OCI-LY1 (cell line): ENCODE measurements at regions not wholly inside any gene's neighbourhood (a gene's known extent, or its start where the extent isn't known, plus 50 kb on each side); places are given as distances from the start of the nearest gene placed in this dataset.

Experiments
- H2AFZ ChIP-seq: fragments of 200-600 bp; sonication (generic), shearing (Covaris generic); 2 replicates; pipeline ENCODE4 v1.6.0; 2014; ENCODE audit warnings: antibody characterized with exemption, mild to moderate bottlenecking, low read length
- H3F3A ChIP-seq: fragments of 200-600 bp; sonication (generic), shearing (Covaris generic); 2 replicates; pipeline ENCODE4 v1.6.0; 2014; ENCODE audit warnings: mild to moderate bottlenecking, antibody characterized with exemption, low read length, moderate library complexity; ENCODE audit not compliant: insufficient read depth
- H3K27ac ChIP-seq: fragments of 200-600 bp; sonication (generic); 2 replicates; pipeline ENCODE4 v1.5.1; 2014; ENCODE audit warnings: low read length, mixed run types, mild to moderate bottlenecking, low read depth; ENCODE audit not compliant: poor library complexity, severe bottlenecking
- H3K27me3 ChIP-seq: fragments of 200-600 bp; sonication (generic); 2 replicates; pipeline ENCODE4 v1.6.0; 2014; ENCODE audit warnings: antibody characterized with exemption, mild to moderate bottlenecking, low read length, moderate library complexity; ENCODE audit not compliant: insufficient read depth
- H3K36me3 ChIP-seq: fragments of 200-600 bp; sonication (generic); 2 replicates; pipeline ENCODE4 v1.6.1; 2014; ENCODE audit warnings: mild to moderate bottlenecking, antibody characterized with exemption, low read length, moderate library complexity, mixed read lengths; ENCODE audit not compliant: insufficient read depth
- H3K4me1 ChIP-seq: fragments of 200-600 bp; sonication (generic); 2 replicates; pipeline ENCODE4 v1.5.1; 2014; ENCODE audit warnings: mild to moderate bottlenecking, low read length, moderate library complexity; ENCODE audit not compliant: insufficient read depth, severe bottlenecking
- H3K4me2 ChIP-seq: fragments of 200-600 bp; sonication (generic), shearing (Covaris generic); 2 replicates; pipeline ENCODE4 v1.6.1; 2014; ENCODE audit warnings: low read length
- H3K4me3 ChIP-seq: fragments of 200-600 bp; sonication (generic); 2 replicates; pipeline ENCODE4 v1.5.1; 2014; ENCODE audit warnings: low read length, low read depth, mild to moderate bottlenecking, mixed read lengths; ENCODE audit not compliant: poor library complexity, severe bottlenecking
- H3K79me2 ChIP-seq: fragments of 200-600 bp; shearing (Covaris generic); 2 replicates; pipeline ENCODE4 v1.6.1; 2016; ENCODE audit warnings: mixed run types, low read length, mixed read lengths; ENCODE audit not compliant: insufficient read depth
- H3K9ac ChIP-seq: fragments of 200-600 bp; sonication (generic), shearing (Covaris generic); 2 replicates; pipeline ENCODE4 v1.6.1; 2014; ENCODE audit warnings: mild to moderate bottlenecking, low read length, mixed read lengths
- H3K9me2 ChIP-seq: fragments of 200-600 bp; sonication (generic), shearing (Covaris generic); 2 replicates; pipeline ENCODE4 v1.6.1; 2014; ENCODE audit warnings: low read depth, mild to moderate bottlenecking, low read length, mixed read lengths
- H3K9me3 ChIP-seq: fragments of 200-600 bp; shearing (Covaris generic); 2 replicates; pipeline ENCODE4 v1.6.1; 2014; ENCODE audit warnings: low read length, mixed read lengths
- H4K20me1 ChIP-seq: fragments of 200-600 bp; sonication (generic), shearing (Covaris generic); 2 replicates; pipeline ENCODE4 v1.6.0; 2016; ENCODE audit warnings: mild to moderate bottlenecking, low read length; ENCODE audit not compliant: insufficient read depth
- CTCF ChIP-seq: fragments of 200-600 bp; sonication (generic), shearing (Covaris generic); IDR thresholded peaks from 2 replicates; pipeline ENCODE4 v1.5.1; 2017; ENCODE audit warnings: mild to moderate bottlenecking, antibody characterized with exemption, low read length, moderate library complexity, mixed read lengths
- EZH2 ChIP-seq: fragments of 200-600 bp; sonication (generic), shearing (Covaris generic); IDR thresholded peaks from 2 replicates; pipeline ENCODE4 v1.8.0; 2017; ENCODE audit warnings: borderline replicate concordance, mixed run types, mild to moderate bottlenecking, antibody characterized with exemption, low read length, moderate library complexity, mixed read lengths

- H3K36me3 ChIP-seq, result no peaks in the 10 kb centered on the region
- no peaks in the 10 kb centered on the region for H3K79me2 ChIP-seq
- no peaks in the 10 kb centered on the region for H3K9me2 ChIP-seq
- no peaks in the 10 kb centered on the region for H3K4me1 ChIP-seq
- H3K4me3 ChIP-seq, result no peak overlapping the region
- no peak for TF ChIP-seq EZH2
- no peak for TF ChIP-seq CTCF
- H3K27ac ChIP-seq, result no peak overlapping the region
- no peak overlapping the region for H3K9ac ChIP-seq
- H3K9me3 ChIP-seq, result no peaks in the 10 kb centered on the region
- H3K4me2 ChIP-seq, result no peak overlapping the region
- H4K20me1 ChIP-seq, result no peaks in the 10 kb centered on the region
- H2AFZ ChIP-seq, result no peak overlapping the region
- H3K27me3 ChIP-seq, result no peaks in the 10 kb centered on the region
- H3F3A ChIP-seq, result no peaks in the 10 kb centered on the region
Measured at GRCh38 chr6:147057705-147058342, 146.4 kb upstream of the STXBP5 start.

GRCh38 chr6:147058786-147059385 lies 145.3 kb upstream of the STXBP5 start:
- Histone ChIP-seq H3K79me2 (no peaks in the 10 kb centered on the region), H3K9ac (no peak overlapping the region), H3K9me2 (no peaks in the 10 kb centered on the region), H2AFZ (no peak overlapping the region), H3F3A (no peaks in the 10 kb centered on the region), H3K4me3 (no peak overlapping the region), H3K27me3 (no peaks in the 10 kb centered on the region), H3K9me3 (no peaks in the 10 kb centered on the region), H3K36me3 (no peaks in the 10 kb centered on the region), H3K4me1 (no peaks in the 10 kb centered on the region), H3K27ac (no peak overlapping the region), H3K4me2 (no peak overlapping the region), H4K20me1 (no peaks in the 10 kb centered on the region)
- TF ChIP-seq EZH2 (no peak), CTCF (no peak)

GRCh38 chr6:147060636-147061035 lies 143.6 kb upstream of the STXBP5 start:
- no peaks in the 10 kb centered on the region for H3F3A ChIP-seq
- H3K4me3 ChIP-seq, result no peak overlapping the region
- H3K4me1 ChIP-seq, result no peaks in the 10 kb centered on the region
- no peaks in the 10 kb centered on the region for H3K9me3 ChIP-seq
- H3K9ac ChIP-seq, result no peak overlapping the region
- H4K20me1 ChIP-seq, result no peaks in the 10 kb centered on the region
- no peaks in the 10 kb centered on the region for H3K9me2 ChIP-seq
- TF ChIP-seq EZH2 (no peak), CTCF (no peak)
- no peaks in the 10 kb centered on the region for H3K36me3 ChIP-seq
- H3K27ac ChIP-seq, result no peak overlapping the region
- no peaks in the 10 kb centered on the region for H3K27me3 ChIP-seq
- no peak overlapping the region for H3K4me2 ChIP-seq
- H2AFZ ChIP-seq, result no peak overlapping the region
- no peaks in the 10 kb centered on the region for H3K79me2 ChIP-seq
